Neural progenitor cell (in vitro differentiated cells): ENCODE measurements at regions not wholly inside any gene's neighbourhood (a gene's known extent, or its start where the extent isn't known, plus 50 kb on each side); places are given as distances from the start of the nearest gene placed in this dataset.

Experiments used
- DNase-seq: peaks from one replicate; pipeline ENCODE4 v3.0.0-alpha.2; 2016; ENCODE audit warnings: low spot score
- H2AFZ ChIP-seq: fragments of 200-600 bp; sonication (generic); replicated peaks from 2 replicates; pipeline ENCODE4 v1.6.1; 2016; ENCODE audit warnings: antibody characterized with exemption
- H3F3A ChIP-seq: fragments of 200-600 bp; sonication (generic); 2 replicates; pipeline ENCODE4 v1.6.1; 2016; ENCODE audit warnings: antibody characterized with exemption, low read depth
- H3K27ac ChIP-seq: fragments of 200-600 bp; sonication (generic); 2 replicates; pipeline ENCODE4 v1.5.1; 2016; ENCODE audit warnings: mild to moderate bottlenecking
- H3K27me3 ChIP-seq: fragments of 200-600 bp; sonication (generic); 2 replicates; pipeline ENCODE4 v1.6.1; 2016; ENCODE audit warnings: mild to moderate bottlenecking, moderate library complexity
- H3K36me3 ChIP-seq: fragments of 200-600 bp; sonication (generic); 2 replicates; pipeline ENCODE4 v1.5.1; 2016
- H3K4me1 ChIP-seq: fragments of 200-600 bp; sonication (generic); 2 replicates; pipeline ENCODE4 v1.6.1; 2016; ENCODE audit warnings: mixed run types
- H3K4me2 ChIP-seq: fragments of 200-600 bp; sonication (generic); 2 replicates; pipeline ENCODE4 v1.6.1; 2016
- H3K4me3 ChIP-seq: fragments of 200-600 bp; sonication (generic); 2 replicates; pipeline ENCODE4 v1.5.1; 2016
- H3K79me2 ChIP-seq: fragments of 200-600 bp; sonication (generic); 2 replicates; pipeline ENCODE4 v1.6.1; 2016; ENCODE audit warnings: low read depth
- H3K9ac ChIP-seq: fragments of 200-600 bp; sonication (generic); 2 replicates; pipeline ENCODE4 v1.6.1; 2016
- H3K9me3 ChIP-seq: fragments of 200-600 bp; sonication (generic); 2 replicates; pipeline ENCODE4 v1.5.1; 2016; ENCODE audit warnings: low read depth
- H4K20me1 ChIP-seq: fragments of 200-600 bp; sonication (generic); 2 replicates; pipeline ENCODE4 v1.6.1; 2016; ENCODE audit warnings: low read depth
- H3K27ac Mint-ChIP-seq: 3 replicates; pipeline ENCODE4 v1.8.0; 2021; ENCODE audit warnings: mixed read lengths
- H3K27me3 Mint-ChIP-seq: 2 replicates; pipeline ENCODE4 v1.8.0; 2022; ENCODE audit warnings: low read depth, mild to moderate bottlenecking, inconsistent platforms, moderate library complexity, mixed read lengths; ENCODE audit not compliant: insufficient read depth
- H3K36me3 Mint-ChIP-seq: 3 replicates; pipeline ENCODE4 v1.8.0; 2021; ENCODE audit warnings: mixed read lengths
- H3K4me1 Mint-ChIP-seq: 3 replicates; pipeline ENCODE4 v1.8.0; 2021; ENCODE audit warnings: mixed read lengths
- H3K4me3 Mint-ChIP-seq: 3 replicates; pipeline ENCODE4 v1.8.0; 2021; ENCODE audit warnings: mild to moderate bottlenecking, moderate library complexity, mixed read lengths
- H3K9me3 Mint-ChIP-seq: 3 replicates; pipeline ENCODE4 v1.8.0; 2020; ENCODE audit warnings: mixed read lengths
- CTCF ChIP-seq: fragments of 200-600 bp; sonication (generic); IDR thresholded peaks from 2 replicates; pipeline ENCODE4 v1.5.1; 2017; ENCODE audit warnings: antibody characterized with exemption, mild to moderate bottlenecking
- EZH2 ChIP-seq: fragments of 200-600 bp; sonication (generic); IDR thresholded peaks from 2 replicates; pipeline ENCODE4 v1.6.1; 2017; ENCODE audit warnings: antibody characterized with exemption, mild to moderate bottlenecking, moderate library complexity
- EZH2phosphoT487 ChIP-seq: fragments of 200-600 bp; sonication (generic); IDR thresholded peaks from 2 replicates; pipeline ENCODE4 v1.6.1; 2017; ENCODE audit warnings: antibody characterized with exemption

- H2AFZ ChIP-seq = no peak overlapping the region
- H3K4me1 ChIP-seq = no peaks in the 10 kb centered on the region
- H3K27ac ChIP-seq = no peak overlapping the region
- H3K27me3 ChIP-seq = no peaks in the 10 kb centered on the region
- no peaks in the 10 kb centered on the region for H3K27me3 Mint-ChIP-seq
- H3K4me2 ChIP-seq = no peak overlapping the region
- no peak overlapping the region for H3K27ac Mint-ChIP-seq
- no peaks in the 10 kb centered on the region for H3K79me2 ChIP-seq
- peaks cover 14% of the 10 kb centered on the region for H3K36me3 Mint-ChIP-seq
- TF ChIP-seq EZH2 (no peak), CTCF (no peak), EZH2phosphoT487 (no peak)
- H3K9me3 Mint-ChIP-seq = peaks cover 42% of the 10 kb centered on the region
- no peaks in the 10 kb centered on the region for H4K20me1 ChIP-seq
- no peak overlapping the region for H3K4me3 ChIP-seq
- H3F3A ChIP-seq = no peaks in the 10 kb centered on the region
- no peak for DNase-seq
- H3K4me3 Mint-ChIP-seq = no peak overlapping the region
- no peaks in the 10 kb centered on the region for H3K9me3 ChIP-seq
- H3K36me3 ChIP-seq = no peaks in the 10 kb centered on the region
- H3K9ac ChIP-seq = no peak overlapping the region
- H3K4me1 Mint-ChIP-seq = peaks cover 19% of the 10 kb centered on the region
Measured at GRCh38 chr7:17460001-17460400, 161.5 kb downstream of the AHR start.

GRCh38 chr7:17460665-17461064, 162.2 kb downstream of the AHR start:
- H3F3A ChIP-seq = no peaks in the 10 kb centered on the region
- no peaks in the 10 kb centered on the region for H3K9me3 ChIP-seq
- no peak overlapping the region for H3K4me2 ChIP-seq
- H3K4me3 Mint-ChIP-seq = no peak overlapping the region
- peaks cover 14% of the 10 kb centered on the region for H3K36me3 Mint-ChIP-seq
- no peak overlapping the region for H2AFZ ChIP-seq
- TF ChIP-seq CTCF (no peak), EZH2 (no peak), EZH2phosphoT487 (no peak)
- no peaks in the 10 kb centered on the region for H3K27me3 ChIP-seq
- H3K9ac ChIP-seq = no peak overlapping the region
- H3K4me1 ChIP-seq = no peaks in the 10 kb centered on the region
- DNase-seq = no peak
- no peaks in the 10 kb centered on the region for H3K79me2 ChIP-seq
- peaks cover 19% of the 10 kb centered on the region for H3K4me1 Mint-ChIP-seq
- no peaks in the 10 kb centered on the region for H4K20me1 ChIP-seq
- H3K27me3 Mint-ChIP-seq = no peaks in the 10 kb centered on the region
- no peak overlapping the region for H3K27ac ChIP-seq
- H3K27ac Mint-ChIP-seq = no peak overlapping the region
- H3K4me3 ChIP-seq = no peak overlapping the region
- peaks cover 38% of the 10 kb centered on the region for H3K9me3 Mint-ChIP-seq
- no peaks in the 10 kb centered on the region for H3K36me3 ChIP-seq

GRCh38 chr7:17462131-17462631, 163.7 kb downstream of the AHR start:
- H3K79me2 ChIP-seq = no peaks in the 10 kb centered on the region
- no peaks in the 10 kb centered on the region for H3F3A ChIP-seq
- peaks cover 3% of the 10 kb centered on the region for H3K4me1 ChIP-seq
- H3K27me3 ChIP-seq = no peaks in the 10 kb centered on the region
- H3K9me3 ChIP-seq = no peaks in the 10 kb centered on the region
- no peak overlapping the region for H2AFZ ChIP-seq
- TF ChIP-seq CTCF (no peak), EZH2 (no peak), EZH2phosphoT487 (no peak)
- no peaks in the 10 kb centered on the region for H3K27me3 Mint-ChIP-seq
- H3K4me2 ChIP-seq = no peak overlapping the region
- no peak overlapping the region for H3K4me3 ChIP-seq
- peaks cover 14% of the 10 kb centered on the region for H3K36me3 Mint-ChIP-seq
- no peak overlapping the region for H3K9ac ChIP-seq
- no peak overlapping the region for H3K4me3 Mint-ChIP-seq
- no peak overlapping the region for H3K27ac ChIP-seq
- H3K9me3 Mint-ChIP-seq = peaks cover 35% of the 10 kb centered on the region
- H4K20me1 ChIP-seq = no peaks in the 10 kb centered on the region
- no peaks in the 10 kb centered on the region for H3K36me3 ChIP-seq
- no peak for DNase-seq
- H3K27ac Mint-ChIP-seq = peak overlapping the region; percentile 22
- peaks cover 23% of the 10 kb centered on the region for H3K4me1 Mint-ChIP-seq
